ENCODE measurements at regions not wholly inside any gene's neighbourhood (a gene's known extent, or its start where the extent isn't known, plus 50 kb on each side); places are given as distances from the start of the nearest gene placed in this dataset.

DNA sequence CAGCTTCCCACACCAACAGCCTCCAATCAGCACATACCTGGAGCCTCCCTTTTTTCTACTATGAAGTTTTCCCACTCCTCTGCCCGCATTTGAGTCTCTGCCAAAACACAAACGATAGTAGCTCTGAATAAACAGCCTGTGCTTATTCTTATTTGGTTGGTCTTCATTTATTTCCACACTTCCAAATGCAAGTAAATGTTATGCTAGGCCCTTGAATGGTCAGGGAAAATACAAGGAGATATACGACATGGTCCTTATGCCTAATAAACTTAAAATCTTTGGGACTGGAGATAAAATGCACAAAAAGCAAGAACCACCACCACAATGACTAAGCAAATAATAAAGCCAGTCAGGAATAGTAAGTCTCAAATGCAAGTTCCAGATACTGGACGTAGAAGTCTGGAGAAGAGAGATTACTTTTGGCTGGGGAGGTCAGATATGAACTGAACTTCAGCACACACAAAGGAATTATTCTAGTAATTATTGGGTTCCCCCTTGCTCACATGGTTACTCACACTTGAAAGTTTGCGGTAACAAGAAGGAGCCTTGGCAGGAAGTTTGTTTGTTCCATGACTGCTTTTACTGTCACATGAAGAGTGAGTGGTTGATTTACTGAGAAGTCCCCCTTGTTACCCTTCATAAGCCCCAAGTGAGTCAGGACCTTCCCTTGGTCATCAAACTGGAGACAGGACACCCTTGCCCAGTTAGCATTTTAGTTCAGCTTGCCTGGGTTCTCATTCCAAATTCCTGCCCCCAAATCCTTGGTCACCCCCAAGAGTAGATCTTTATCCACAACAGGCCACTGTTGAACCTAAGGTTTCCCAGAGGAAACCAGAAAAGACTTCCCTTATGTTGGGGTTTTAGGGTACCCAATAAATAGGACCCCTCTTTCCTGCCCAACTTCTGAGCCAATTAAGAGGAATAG is 511.2 kb upstream of the JARID2 start:
- TF ChIP-seq FOSL2 (IDR thresholded peaks at IDR 0.05; ENCODE audit: borderline replicate concordance, low read depth) (no peak), TEAD4 (IDR thresholded peaks at IDR 0.05; ENCODE audit: borderline replicate concordance, insufficient read depth) (no peak), YY1 (IDR thresholded peaks at IDR 0.05; ENCODE audit: low read depth) (no peak), ELF1 (IDR thresholded peaks at IDR 0.05) (no peak), FOXJ3 (CRISPR knock-in tag; IDR thresholded peaks at IDR 0.05) (no peak), GABPA (IDR thresholded peaks at IDR 0.05; ENCODE audit: low read depth) (no peak), RXRA (IDR thresholded peaks at IDR 0.05; ENCODE audit: borderline replicate concordance, low read depth) (no peak), NRF1 (IDR thresholded peaks at IDR 0.05; ENCODE audit: low read depth, low read length) (no peak), RCOR1 (IDR thresholded peaks at IDR 0.05; ENCODE audit: low read length) (no peak), POLR2AphosphoS5 (IDR thresholded peaks at IDR 0.05; ENCODE audit: low read depth, low read length) (no peak), EZH2phosphoT487 (IDR thresholded peaks at IDR 0.05; ENCODE audit: borderline replicate concordance, low read depth) (no peak), ZBTB33 (IDR thresholded peaks at IDR 0.05; ENCODE audit: borderline replicate concordance, low read depth) (no peak), MXI1 (IDR thresholded peaks at IDR 0.05; ENCODE audit: low read depth, low read length) (no peak), FOXM1 (IDR thresholded peaks at IDR 0.05; ENCODE audit: low read depth) (no peak), MEF2A (IDR thresholded peaks at IDR 0.05; ENCODE audit: borderline replicate concordance, low read depth) (no peak)
- TF ChIP-seq, protein P1, sequence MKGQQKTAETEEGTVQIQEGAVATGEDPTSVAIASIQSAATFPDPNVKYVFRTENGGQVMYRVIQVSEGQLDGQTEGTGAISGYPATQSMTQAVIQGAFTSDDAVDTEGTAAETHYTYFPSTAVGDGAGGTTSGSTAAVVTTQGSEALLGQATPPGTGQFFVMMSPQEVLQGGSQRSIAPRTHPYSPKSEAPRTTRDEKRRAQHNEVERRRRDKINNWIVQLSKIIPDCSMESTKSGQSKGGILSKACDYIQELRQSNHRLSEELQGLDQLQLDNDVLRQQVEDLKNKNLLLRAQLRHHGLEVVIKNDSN (IDR thresholded peaks at IDR 0.05; ENCODE audit: borderline replicate concordance, low read depth): no peak
- TF ChIP-seq, protein P2, sequence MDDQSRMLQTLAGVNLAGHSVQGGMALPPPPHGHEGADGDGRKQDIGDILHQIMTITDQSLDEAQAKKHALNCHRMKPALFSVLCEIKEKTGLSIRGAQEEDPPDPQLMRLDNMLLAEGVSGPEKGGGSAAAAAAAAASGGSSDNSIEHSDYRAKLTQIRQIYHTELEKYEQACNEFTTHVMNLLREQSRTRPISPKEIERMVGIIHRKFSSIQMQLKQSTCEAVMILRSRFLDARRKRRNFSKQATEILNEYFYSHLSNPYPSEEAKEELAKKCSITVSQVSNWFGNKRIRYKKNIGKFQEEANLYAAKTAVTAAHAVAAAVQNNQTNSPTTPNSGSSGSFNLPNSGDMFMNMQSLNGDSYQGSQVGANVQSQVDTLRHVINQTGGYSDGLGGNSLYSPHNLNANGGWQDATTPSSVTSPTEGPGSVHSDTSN (IDR thresholded peaks at IDR 0.05): no peak
- TF ChIP-seq, protein P3, sequence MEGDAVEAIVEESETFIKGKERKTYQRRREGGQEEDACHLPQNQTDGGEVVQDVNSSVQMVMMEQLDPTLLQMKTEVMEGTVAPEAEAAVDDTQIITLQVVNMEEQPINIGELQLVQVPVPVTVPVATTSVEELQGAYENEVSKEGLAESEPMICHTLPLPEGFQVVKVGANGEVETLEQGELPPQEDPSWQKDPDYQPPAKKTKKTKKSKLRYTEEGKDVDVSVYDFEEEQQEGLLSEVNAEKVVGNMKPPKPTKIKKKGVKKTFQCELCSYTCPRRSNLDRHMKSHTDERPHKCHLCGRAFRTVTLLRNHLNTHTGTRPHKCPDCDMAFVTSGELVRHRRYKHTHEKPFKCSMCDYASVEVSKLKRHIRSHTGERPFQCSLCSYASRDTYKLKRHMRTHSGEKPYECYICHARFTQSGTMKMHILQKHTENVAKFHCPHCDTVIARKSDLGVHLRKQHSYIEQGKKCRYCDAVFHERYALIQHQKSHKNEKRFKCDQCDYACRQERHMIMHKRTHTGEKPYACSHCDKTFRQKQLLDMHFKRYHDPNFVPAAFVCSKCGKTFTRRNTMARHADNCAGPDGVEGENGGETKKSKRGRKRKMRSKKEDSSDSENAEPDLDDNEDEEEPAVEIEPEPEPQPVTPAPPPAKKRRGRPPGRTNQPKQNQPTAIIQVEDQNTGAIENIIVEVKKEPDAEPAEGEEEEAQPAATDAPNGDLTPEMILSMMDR (IDR thresholded peaks at IDR 0.05): no peak
- WGBS (ENCODE audit: low lambda C conversion rate): 59% methylated on average over 5 of the region's 5 CpGs
- no peaks in the 10 kb centered on the region for H3K9me3 ChIP-seq
- no peak for DNase-seq
- H3F3A ChIP-seq (replicated peaks; ENCODE audit: insufficient read depth): peaks cover 4% of the 10 kb centered on the region
- no peak overlapping the region for H3K9ac ChIP-seq
- ChIA-PET POLR2A (no interaction called here), CTCF (no interaction called here)
- no peak overlapping the region for H3K4me3 ChIP-seq (ENCODE audit: low read depth in 2 of 2, low read length in 1 of 2)
- no peaks in the 10 kb centered on the region for H3K79me2 ChIP-seq (ENCODE audit: insufficient read depth)
- no peak overlapping the region for H3K4me2 ChIP-seq
- H3K4me1 ChIP-seq (ENCODE audit: control insufficient read depth in 1 of 2, insufficient read depth in 2 of 2, low read depth in 1 of 2, low read length in 1 of 2): peaks cover 0 to 2% of the 10 kb centered on the region in 2 experiments; a peak in 1 of 4 replicates
- H2AFZ ChIP-seq (ENCODE audit: low read depth): no peak overlapping the region
- no peak overlapping the region for H3K27ac ChIP-seq (ENCODE audit: low read depth in 2 of 2, low read length in 1 of 2)
- H3K9me2 ChIP-seq: no peaks in the 10 kb centered on the region
- H4K20me1 ChIP-seq (ENCODE audit: insufficient read depth): no peaks in the 10 kb centered on the region
- no peaks in the 10 kb centered on the region for H3K27me3 ChIP-seq (ENCODE audit: insufficient read depth)
- H3K36me3 ChIP-seq (replicated peaks in 1 of 2; ENCODE audit: control insufficient read depth in 1 of 2, insufficient read depth in 2 of 2, low read length in 1 of 2): no peaks in the 10 kb centered on the region

All from SK-N-SH (cell line).